Common myeloid progenitor, CD34-positive (primary cell): ENCODE measurements at regions not wholly inside any gene's neighbourhood (a gene's known extent, or its start where the extent isn't known, plus 50 kb on each side); places are given as distances from the start of the nearest gene placed in this dataset.
"Not testable (repeated sequence)": the region's sequence is repeated elsewhere in the genome, so short reads cannot be mapped to it uniquely, and the experiment has no call there.

Experiments
- CTCF ChIA-PET: fragments of 350-600 bp; sonication (Branson Sonifier 250); formaldehyde crosslinking; loops from one replicate; lab custom pipeline; 2021; ENCODE audit warnings: antibody characterized with exemption; lab: Charles Lee
- POLR2A ChIA-PET: fragments of 350-600 bp; sonication (Branson Sonifier 250); formaldehyde crosslinking; loops from one replicate; lab custom pipeline; 2021; ENCODE audit warnings: antibody characterized with exemption; lab: Charles Lee
- DNase-seq, 3 donors: peaks; one replicate each; pipeline versions ENCODE4 v3.0.0 to v3.0.0-alpha.2; 2013
- H3K27ac ChIP-seq, 2 experiments: 1 replicate in 1 of 2; 2 replicates in 1 of 2; pipeline ENCODE4 v1.7.0; 2013; ENCODE audit warnings: inconsistent platforms in 2 of 2, low read length in 2 of 2, mild to moderate bottlenecking in 2 of 2, low read depth in 1 of 2, moderate library complexity in 1 of 2; ENCODE audit not compliant: severe bottlenecking in 2 of 2, insufficient read depth in 1 of 2, poor library complexity in 1 of 2
- H3K27me3 ChIP-seq, 5 experiments: replicated peaks in 2 of 5; 1 replicate in 3 of 5; 2 replicates in 2 of 5; pipeline versions ENCODE4 v1.6.1 to v1.7.0; 2013; ENCODE audit warnings: low read length in 4 of 5, mild to moderate bottlenecking in 2 of 5, moderate library complexity in 2 of 5, inconsistent platforms in 1 of 5; ENCODE audit not compliant: insufficient read depth in 5 of 5, control insufficient read depth in 4 of 5
- H3K36me3 ChIP-seq, 4 experiments: 1 replicate in 2 of 4; 2 replicates in 2 of 4; pipeline versions ENCODE4 v1.6.1 to v1.7.0; 2013; ENCODE audit warnings: low read length in 3 of 4, control low read depth in 1 of 4, mild to moderate bottlenecking in 1 of 4; ENCODE audit not compliant: control insufficient read depth in 4 of 4, insufficient read depth in 4 of 4
- H3K4me1 ChIP-seq, 4 experiments: 1 replicate in 3 of 4; 2 replicates in 1 of 4; pipeline versions ENCODE4 v1.6.1 to v1.7.1; 2013; ENCODE audit warnings: low read length in 3 of 4, mild to moderate bottlenecking in 3 of 4, control low read depth in 1 of 4, inconsistent platforms in 1 of 4, moderate library complexity in 1 of 4; ENCODE audit not compliant: control insufficient read depth in 4 of 4, insufficient read depth in 4 of 4; ENCODE audit errors: control extremely low read depth in 1 of 4
- H3K4me3 ChIP-seq, 7 experiments: 1 replicate in 4 of 7; 2 replicates in 3 of 7; pipeline versions ENCODE4 v1.5.1 to v1.7.0; 2013; ENCODE audit warnings: mild to moderate bottlenecking in 7 of 7, low read length in 6 of 7, moderate library complexity in 6 of 7, inconsistent platforms in 2 of 7, low read depth in 2 of 7, control low read depth in 1 of 7; ENCODE audit not compliant: insufficient read depth in 4 of 7, control insufficient read depth in 1 of 7; ENCODE audit errors: extremely low read depth in 1 of 7
- H3K9me3 ChIP-seq, 5 experiments: 1 replicate in 4 of 5; 2 replicates in 1 of 5; pipeline versions ENCODE4 v1.6.1 to v1.7.1; 2013; ENCODE audit warnings: low read length in 4 of 5, mild to moderate bottlenecking in 2 of 5, inconsistent platforms in 1 of 5, low read depth in 1 of 5, moderate library complexity in 1 of 5; ENCODE audit not compliant: control insufficient read depth in 4 of 5, insufficient read depth in 2 of 5; ENCODE audit errors: control extremely low read depth in 1 of 5
- WGBS: methylation state at CpG from one replicate; pipeline ENCODE4 v1.1.5; 2013; ENCODE audit not compliant: insufficient coverage; 5-methylcytosine and 5-hydroxymethylcytosine counted together

DNA sequence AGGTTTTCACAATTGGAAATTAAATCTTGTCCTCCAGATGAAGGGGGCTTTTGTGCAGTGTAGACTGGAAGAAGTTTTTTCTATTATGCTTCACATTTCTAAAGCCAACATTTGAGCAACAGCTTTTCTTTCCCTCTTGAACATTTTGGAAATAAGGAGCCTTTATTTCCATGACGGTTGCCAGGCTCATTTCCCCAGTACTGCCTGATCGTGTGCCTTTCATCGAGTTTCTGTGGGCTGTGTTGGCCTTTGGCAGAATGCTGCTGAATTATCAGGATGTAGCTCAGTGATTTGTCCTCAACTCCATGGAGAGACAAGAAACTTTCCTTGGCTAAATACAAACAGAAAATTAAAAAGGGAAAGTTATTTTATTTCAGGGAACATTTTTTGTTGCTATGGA, 314.8 kb upstream of the LRRC3B start:
- Histone ChIP-seq H3K4me1 (no peaks in the 10 kb centered on the region), H3K9me3 (no peaks in the 10 kb centered on the region), H3K27me3 (no peaks in the 10 kb centered on the region), H3K27ac (no peak overlapping the region), H3K4me3 (no peak overlapping the region), H3K36me3 (no peaks in the 10 kb centered on the region)
- ChIA-PET CTCF (no interaction called here), POLR2A (no interaction called here)
- DNase-seq, result no peak
- WGBS, result 100% methylated on average over 3 of the region's 3 CpGs

DNA sequence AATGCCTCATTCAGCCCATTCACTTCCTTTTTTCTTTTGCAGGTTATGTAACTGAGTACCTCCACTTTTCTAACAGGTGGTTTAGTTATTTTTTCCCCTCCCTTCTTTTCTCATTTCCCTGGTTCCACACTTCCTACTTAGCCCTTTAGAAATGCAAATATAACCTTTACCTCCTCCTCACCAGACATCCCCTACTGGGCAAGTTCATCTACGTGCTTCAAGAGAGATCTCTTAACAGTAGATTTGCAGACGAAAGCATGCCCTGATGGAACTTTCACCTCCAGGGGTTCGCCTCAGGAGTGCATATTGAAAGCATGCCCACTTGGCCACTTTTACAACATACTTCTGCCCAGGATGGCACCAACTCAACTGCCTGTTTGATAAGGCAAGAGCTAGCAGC, 314.1 kb upstream of the LRRC3B start:
- Histone ChIP-seq H3K4me3 (no peak overlapping the region), H3K9me3 (no peaks in the 10 kb centered on the region), H3K27ac (no peak overlapping the region), H3K36me3 (no peaks in the 10 kb centered on the region), H3K27me3 (no peaks in the 10 kb centered on the region), H3K4me1 (no peaks in the 10 kb centered on the region)
- DNase-seq, result no peak
- POLR2A ChIA-PET, result no interaction called here
- WGBS, result 79% methylated on average over 3 of the region's 3 CpGs
- CTCF ChIA-PET, result no interaction called here

DNA sequence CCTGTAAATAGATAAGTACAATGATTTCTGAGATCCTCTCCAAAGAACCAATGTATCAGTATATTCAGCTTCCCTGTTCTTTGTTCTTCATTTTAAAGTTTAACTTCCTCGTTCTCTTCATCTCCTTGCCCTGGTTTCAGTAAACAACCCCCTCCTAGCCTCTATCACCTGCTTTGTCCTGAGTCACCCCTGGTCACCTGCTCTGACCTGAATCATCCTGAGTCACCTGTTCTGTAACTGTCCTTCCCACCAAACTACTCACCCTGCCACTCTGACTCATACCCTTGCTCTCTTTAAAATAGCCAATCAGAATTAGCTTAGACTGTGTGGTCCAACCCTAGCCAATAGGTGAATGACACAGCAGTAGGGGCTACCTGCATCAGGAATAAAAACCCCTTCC, 313.0 kb upstream of the LRRC3B start:
- H3K27me3 ChIP-seq, H3K4me1 ChIP-seq, H3K4me3 ChIP-seq, CTCF ChIA-PET, H3K36me3 ChIP-seq, POLR2A ChIA-PET, DNase-seq, H3K9me3 ChIP-seq, H3K27ac ChIP-seq: not testable (repeated sequence)
- 82% methylated on average over 1 of the region's 1 CpG for WGBS

GRCh38 chr3:26312816-26313215, 309.8 kb upstream of the LRRC3B start:
- Histone ChIP-seq H3K36me3 (no peaks in the 10 kb centered on the region), H3K4me1 (no peaks in the 10 kb centered on the region), H3K9me3 (no peaks in the 10 kb centered on the region), H3K27ac (no peak overlapping the region), H3K27me3 (no peaks in the 10 kb centered on the region), H3K4me3 (no peak overlapping the region)
- ChIA-PET CTCF (no interaction called here), POLR2A (no interaction called here)
- 92% methylated on average over 4 of the region's 5 CpGs for WGBS
- no peak for DNase-seq

DNA sequence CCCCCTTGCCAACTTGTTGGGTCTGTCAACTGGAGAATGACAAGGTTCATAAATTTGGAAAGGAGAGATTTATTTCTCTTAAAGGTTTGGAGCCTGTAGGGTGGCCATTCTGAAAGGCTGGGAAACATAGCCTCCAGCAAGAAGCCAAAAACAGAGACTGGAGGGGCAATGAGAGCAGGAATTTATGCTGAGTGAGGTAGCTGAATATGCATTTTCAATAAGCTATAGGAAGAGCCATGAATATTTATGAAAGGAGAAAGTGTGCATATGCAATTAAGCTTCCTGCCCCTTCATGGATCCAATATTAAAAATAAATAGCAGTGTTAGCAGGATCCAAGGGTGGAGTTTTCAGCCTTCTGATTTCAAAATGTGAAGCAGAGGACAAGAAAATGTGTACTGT, 306.1 kb upstream of the LRRC3B start:
- DNase-seq, result no peak
- POLR2A ChIA-PET, result no interaction called here
- Histone ChIP-seq H3K27ac (no peak overlapping the region), H3K27me3 (no peaks in the 10 kb centered on the region), H3K4me3 (no peak overlapping the region), H3K9me3 (no peaks in the 10 kb centered on the region), H3K4me1 (no peaks in the 10 kb centered on the region), H3K36me3 (no peaks in the 10 kb centered on the region)
- CTCF ChIA-PET, result no interaction called here

- H3K27me3 ChIP-seq, DNase-seq, H3K4me1 ChIP-seq, H3K27ac ChIP-seq, H3K36me3 ChIP-seq, POLR2A ChIA-PET, H3K4me3 ChIP-seq, H3K9me3 ChIP-seq, CTCF ChIA-PET: not testable (repeated sequence)
- 82% methylated on average over 6 of the region's 6 CpGs for WGBS
Observed at GRCh38 chr3:26323741-26324140, 298.8 kb upstream of the LRRC3B start.

DNA sequence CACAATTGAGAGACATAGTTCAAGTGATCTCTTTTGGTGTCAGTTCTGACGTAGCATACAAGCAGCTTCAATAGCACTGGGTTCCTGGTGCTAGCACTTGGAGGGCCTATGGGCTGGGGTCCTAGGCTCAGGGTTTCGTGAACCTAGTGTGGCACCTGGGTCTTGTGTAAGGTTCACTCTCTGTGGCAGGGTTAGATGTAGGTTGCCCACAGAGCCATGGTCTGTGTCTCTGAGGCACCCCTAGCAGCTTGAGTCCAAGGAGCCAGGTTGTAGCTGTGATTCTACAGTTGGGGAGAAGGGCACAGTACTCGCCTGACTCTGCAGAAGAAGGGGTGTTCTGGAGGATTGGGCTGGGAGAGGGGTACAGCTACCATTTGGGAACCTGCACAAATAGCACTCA, 282.6 kb upstream of the LRRC3B start:
- CTCF ChIA-PET, result no interaction called here
- Histone ChIP-seq H3K9me3 (peaks cover 0 to 1% (median 0%) of the 10 kb centered on the region in 5 experiments), H3K27me3 (no peaks in the 10 kb centered on the region), H3K27ac (no peak overlapping the region), H3K4me3 (no peak overlapping the region), H3K4me1 (no peaks in the 10 kb centered on the region), H3K36me3 (no peaks in the 10 kb centered on the region)
- no peak for DNase-seq
- 100% methylated on average over 3 of the region's 3 CpGs for WGBS
- POLR2A ChIA-PET, result no interaction called here
